Panc1 (cell line): ENCODE measurements at regions not wholly inside any gene's neighbourhood (a gene's known extent, or its start where the extent isn't known, plus 50 kb on each side); places are given as distances from the start of the nearest gene placed in this dataset.

Experiments
- ATAC-seq: fragments of 200-7000 bp; cut with Tn5 transposase; 2 replicates; pipeline ENCODE4 v1.9.1; 2020; ENCODE audit warnings: mild to moderate bottlenecking, moderate library complexity
- BruUV-seq: library from RNA; stranded (reverse); fragments of 400-500 nt; replicated peaks from 2 replicates; lab custom pipeline; 2021; lab: Mats Ljungman, UMichigan
- CTCF ChIA-PET: fragments of 300-600 bp; sonication (Branson Sonifier 250); formaldehyde crosslinking; loops from one replicate; lab custom pipeline; 2022; ENCODE audit warnings: antibody characterized with exemption; lab: Charles Lee
- POLR2A ChIA-PET: fragments of 300-600 bp; sonication (Branson Sonifier 250); formaldehyde crosslinking; loops from one replicate; lab custom pipeline; 2022; ENCODE audit warnings: antibody characterized with exemption; lab: Charles Lee
- DNase-seq: peaks from one replicate; pipeline ENCODE4 v3.0.0-alpha.2; 2010; ENCODE audit warnings: low read depth, low spot score
- H3K27ac ChIP-seq: 2 replicates; pipeline ENCODE4 v1.5.1; 2011; ENCODE audit warnings: mild to moderate bottlenecking, low read length, inconsistent platforms
- H3K27me3 ChIP-seq: fragments of 200-500 bp; sonication (Bioruptor generic); 2 replicates; pipeline ENCODE4 v1.6.0; 2014; ENCODE audit warnings: low read length, inconsistent platforms; ENCODE audit not compliant: control insufficient read depth, insufficient read depth
- H3K36me3 ChIP-seq: fragments of 200-500 bp; sonication (Bioruptor generic); 2 replicates; pipeline ENCODE4 v1.5.1; 2014; ENCODE audit warnings: inconsistent platforms, mild to moderate bottlenecking, low read length, moderate library complexity; ENCODE audit not compliant: control insufficient read depth, insufficient read depth
- H3K4me1 ChIP-seq: 2 replicates; pipeline ENCODE4 v1.5.1; 2011; ENCODE audit warnings: inconsistent platforms, mild to moderate bottlenecking, low read length, moderate library complexity; ENCODE audit not compliant: control insufficient read depth, insufficient read depth
- H3K4me3 ChIP-seq, 2 experiments: 2 replicates each; pipeline ENCODE4 v1.5.1; 2011 to 2012; ENCODE audit warnings: low read depth in 2 of 2, low read length in 2 of 2, mild to moderate bottlenecking in 2 of 2, inconsistent platforms in 1 of 2, moderate library complexity in 1 of 2
- H3K9me3 ChIP-seq: fragments of 200-500 bp; sonication (Bioruptor generic); 2 replicates; pipeline ENCODE4 v1.5.1; 2014; ENCODE audit warnings: low read depth, mild to moderate bottlenecking, inconsistent platforms, low read length, moderate library complexity; ENCODE audit not compliant: control insufficient read depth, insufficient read depth
- POLR2AphosphoS5 ChIP-seq: IDR thresholded peaks from 2 replicates; pipeline ENCODE4 v1.6.1; 2012; ENCODE audit warnings: mild to moderate bottlenecking, low read depth, low read length, moderate library complexity
- SIN3A ChIP-seq: IDR thresholded peaks from 2 replicates; pipeline ENCODE4 v1.6.1; 2012; ENCODE audit warnings: low read depth, mild to moderate bottlenecking, low read length, moderate library complexity, borderline replicate concordance; ENCODE audit not compliant: insufficient read depth
- TCF7L2 ChIP-seq: IDR thresholded peaks from 2 replicates; pipeline ENCODE4 v1.6.1; 2011; ENCODE audit warnings: mild to moderate bottlenecking, low read depth, low read length, inconsistent platforms
- in situ Hi-C: cut with HindIII; loops from 2 replicates; pipeline ENCODE4 v1.10.0; 2016; ENCODE audit warnings: low sequenced_read_pairs, low pct_unique_long_range_greater_than_20kb
- intact Hi-C: fragments of 100-400 bp; cut with micrococcal nuclease; formaldehyde crosslinking; loops from one replicate; pipeline ENCODE4 v1.10.0; 2022; ENCODE audit not compliant: unreplicated experiment
- TF ChIP-seq, protein P1 (sequence below), 2 experiments: IDR thresholded peaks; 2 replicates each; pipeline ENCODE4 v1.6.1; 2011 to 2012; ENCODE audit warnings: low read depth in 2 of 2, control low read depth in 1 of 2, low read length in 1 of 2, mild to moderate bottlenecking in 1 of 2, moderate library complexity in 1 of 2; ENCODE audit not compliant: insufficient read depth in 1 of 2
- TF ChIP-seq, protein P2 (sequence below): fragments of 450-650 bp; IDR thresholded peaks from 2 replicates; pipeline ENCODE4 v1.5.1; 2017; ENCODE audit warnings: mild to moderate bottlenecking

DNA sequence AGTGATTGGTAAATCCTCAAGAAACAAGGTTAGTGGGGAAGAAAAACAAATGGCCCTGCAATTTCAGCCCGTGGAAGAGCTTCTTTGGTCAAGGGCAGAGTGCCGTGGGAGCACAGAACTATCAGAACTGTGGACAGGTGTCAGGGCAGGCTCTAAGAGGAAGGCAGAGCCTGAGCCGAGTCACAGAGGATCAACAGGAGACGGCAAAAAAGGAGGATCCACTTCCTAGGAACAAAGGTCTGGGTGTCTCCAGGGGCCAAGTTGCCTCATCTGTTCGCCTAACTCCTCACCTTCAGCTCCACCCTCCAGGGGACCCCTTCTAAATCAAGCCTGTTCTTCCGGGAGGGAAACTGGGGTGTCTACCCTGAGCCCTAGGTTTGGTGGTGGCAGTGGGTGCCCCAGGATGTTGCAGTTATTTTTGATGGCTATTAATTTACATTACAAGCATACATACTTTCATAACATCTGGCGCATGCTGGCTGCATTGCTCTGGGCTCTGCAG, 88.0 kb downstream of the FEM1C start:
- Histone ChIP-seq H3K9me3 (no peaks in the 10 kb centered on the region), H3K4me1 (no peaks in the 10 kb centered on the region), H3K36me3 (no peaks in the 10 kb centered on the region), H3K27me3 (no peaks in the 10 kb centered on the region), H3K27ac (no peak overlapping the region), H3K4me3 (no peak overlapping the region)
- TF ChIP-seq, protein P1, sequence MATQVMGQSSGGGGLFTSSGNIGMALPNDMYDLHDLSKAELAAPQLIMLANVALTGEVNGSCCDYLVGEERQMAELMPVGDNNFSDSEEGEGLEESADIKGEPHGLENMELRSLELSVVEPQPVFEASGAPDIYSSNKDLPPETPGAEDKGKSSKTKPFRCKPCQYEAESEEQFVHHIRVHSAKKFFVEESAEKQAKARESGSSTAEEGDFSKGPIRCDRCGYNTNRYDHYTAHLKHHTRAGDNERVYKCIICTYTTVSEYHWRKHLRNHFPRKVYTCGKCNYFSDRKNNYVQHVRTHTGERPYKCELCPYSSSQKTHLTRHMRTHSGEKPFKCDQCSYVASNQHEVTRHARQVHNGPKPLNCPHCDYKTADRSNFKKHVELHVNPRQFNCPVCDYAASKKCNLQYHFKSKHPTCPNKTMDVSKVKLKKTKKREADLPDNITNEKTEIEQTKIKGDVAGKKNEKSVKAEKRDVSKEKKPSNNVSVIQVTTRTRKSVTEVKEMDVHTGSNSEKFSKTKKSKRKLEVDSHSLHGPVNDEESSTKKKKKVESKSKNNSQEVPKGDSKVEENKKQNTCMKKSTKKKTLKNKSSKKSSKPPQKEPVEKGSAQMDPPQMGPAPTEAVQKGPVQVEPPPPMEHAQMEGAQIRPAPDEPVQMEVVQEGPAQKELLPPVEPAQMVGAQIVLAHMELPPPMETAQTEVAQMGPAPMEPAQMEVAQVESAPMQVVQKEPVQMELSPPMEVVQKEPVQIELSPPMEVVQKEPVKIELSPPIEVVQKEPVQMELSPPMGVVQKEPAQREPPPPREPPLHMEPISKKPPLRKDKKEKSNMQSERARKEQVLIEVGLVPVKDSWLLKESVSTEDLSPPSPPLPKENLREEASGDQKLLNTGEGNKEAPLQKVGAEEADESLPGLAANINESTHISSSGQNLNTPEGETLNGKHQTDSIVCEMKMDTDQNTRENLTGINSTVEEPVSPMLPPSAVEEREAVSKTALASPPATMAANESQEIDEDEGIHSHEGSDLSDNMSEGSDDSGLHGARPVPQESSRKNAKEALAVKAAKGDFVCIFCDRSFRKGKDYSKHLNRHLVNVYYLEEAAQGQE (IDR thresholded peaks at IDR 0.05; ENCODE audit: insufficient read depth in 1 of 2, low read depth in 2 of 2, low read length in 1 of 2), result no peak
- TF ChIP-seq POLR2AphosphoS5, result no peak
- TF ChIP-seq TCF7L2, result no peak
- TF ChIP-seq, protein P2, sequence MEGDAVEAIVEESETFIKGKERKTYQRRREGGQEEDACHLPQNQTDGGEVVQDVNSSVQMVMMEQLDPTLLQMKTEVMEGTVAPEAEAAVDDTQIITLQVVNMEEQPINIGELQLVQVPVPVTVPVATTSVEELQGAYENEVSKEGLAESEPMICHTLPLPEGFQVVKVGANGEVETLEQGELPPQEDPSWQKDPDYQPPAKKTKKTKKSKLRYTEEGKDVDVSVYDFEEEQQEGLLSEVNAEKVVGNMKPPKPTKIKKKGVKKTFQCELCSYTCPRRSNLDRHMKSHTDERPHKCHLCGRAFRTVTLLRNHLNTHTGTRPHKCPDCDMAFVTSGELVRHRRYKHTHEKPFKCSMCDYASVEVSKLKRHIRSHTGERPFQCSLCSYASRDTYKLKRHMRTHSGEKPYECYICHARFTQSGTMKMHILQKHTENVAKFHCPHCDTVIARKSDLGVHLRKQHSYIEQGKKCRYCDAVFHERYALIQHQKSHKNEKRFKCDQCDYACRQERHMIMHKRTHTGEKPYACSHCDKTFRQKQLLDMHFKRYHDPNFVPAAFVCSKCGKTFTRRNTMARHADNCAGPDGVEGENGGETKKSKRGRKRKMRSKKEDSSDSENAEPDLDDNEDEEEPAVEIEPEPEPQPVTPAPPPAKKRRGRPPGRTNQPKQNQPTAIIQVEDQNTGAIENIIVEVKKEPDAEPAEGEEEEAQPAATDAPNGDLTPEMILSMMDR, result no peak
- TF ChIP-seq SIN3A, result no peak
- ChIA-PET CTCF (no interaction called here), POLR2A (no interaction called here)
- in situ Hi-C loops, result no loop called here
- DNase-seq (no peak), ATAC-seq (no peak)
- BruUV-seq, result no TSS peak
- intact Hi-C loops, result no loop called here

DNA sequence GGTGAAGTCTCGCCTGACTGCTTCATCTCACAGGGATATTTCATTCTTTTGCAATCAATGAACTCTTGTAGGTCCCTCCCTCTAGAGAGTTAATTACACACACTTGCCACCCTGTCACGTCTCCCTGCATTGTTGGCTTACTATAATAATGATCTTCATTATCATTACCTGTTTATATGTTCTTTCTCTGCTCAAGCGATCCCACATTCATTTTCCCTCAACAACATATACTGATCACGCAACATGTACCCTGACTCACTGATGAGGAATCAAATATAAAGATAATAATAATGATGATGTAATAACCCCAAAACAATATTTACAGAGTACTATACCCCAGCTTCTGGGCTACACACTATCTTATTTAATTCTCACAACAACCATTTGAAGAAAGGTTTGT, 88.5 kb downstream of the FEM1C start:
- in situ Hi-C loops (no loop called here), intact Hi-C loops (no loop called here)
- ChIA-PET CTCF (no interaction called here), POLR2A (no interaction called here)
- no TSS peak for BruUV-seq
- no peaks in the 10 kb centered on the region for H3K36me3 ChIP-seq
- TF ChIP-seq POLR2AphosphoS5, result no peak
- TF ChIP-seq, protein P1 (IDR thresholded peaks at IDR 0.05; ENCODE audit: insufficient read depth in 1 of 2, low read depth in 2 of 2, low read length in 1 of 2), result no peak
- TF ChIP-seq, protein P2, result no peak
- no peak for TF ChIP-seq TCF7L2
- no peak for TF ChIP-seq SIN3A
- H3K27me3 ChIP-seq, result no peaks in the 10 kb centered on the region
- H3K27ac ChIP-seq, result no peak overlapping the region
- ATAC-seq, result no peak
- no peak overlapping the region for H3K4me3 ChIP-seq
- H3K4me1 ChIP-seq, result no peaks in the 10 kb centered on the region
- DNase-seq, result no peak
- H3K9me3 ChIP-seq, result no peaks in the 10 kb centered on the region
